Liver (tissue), 3 donors: ENCODE measurements at regions not wholly inside any gene's neighbourhood (a gene's known extent, or its start where the extent isn't known, plus 50 kb on each side); places are given as distances from the start of the nearest gene placed in this dataset.

Source experiments
- CTCF ChIP-seq: fragments of 150-350 bp; IDR thresholded peaks from 2 replicates; pipeline ENCODE4 v1.5.1; 2017; ENCODE audit warnings: improper control_type of control experiment, low read depth, low read length; ENCODE audit not compliant: missing input control
- GABPA ChIP-seq, 2 donors: IDR thresholded peaks in 1 of 2; conservative IDR thresholded peaks in 1 of 2; 2 replicates each; pipeline ENCODE4 v1.6.1; 2016; ENCODE audit warnings: antibody characterized with exemption in 2 of 2, mild to moderate bottlenecking in 1 of 2, moderate library complexity in 1 of 2
- HNF4A ChIP-seq, 2 donors: conservative IDR thresholded peaks; 2 replicates each; pipeline ENCODE4 v1.6.1; 2016; ENCODE audit warnings: antibody characterized with exemption in 2 of 2, mild to moderate bottlenecking in 2 of 2
- HNF4G ChIP-seq: IDR thresholded peaks from 2 replicates; pipeline ENCODE4 v1.6.1; 2016; ENCODE audit warnings: antibody characterized with exemption
- JUND ChIP-seq, 2 donors: IDR thresholded peaks; 2 replicates each; pipeline ENCODE4 v1.6.1; 2016; ENCODE audit warnings: antibody characterized with exemption in 2 of 2
- MAX ChIP-seq: IDR thresholded peaks from 2 replicates; pipeline ENCODE4 v1.6.1; 2016; ENCODE audit warnings: antibody characterized with exemption
- RAD21 ChIP-seq, 2 donors: IDR thresholded peaks; 2 replicates each; pipeline ENCODE4 v1.6.1; 2016; ENCODE audit warnings: antibody characterized with exemption in 2 of 2, mild to moderate bottlenecking in 2 of 2
- SP1 ChIP-seq: IDR thresholded peaks from 2 replicates; pipeline ENCODE4 v1.6.1; 2018; ENCODE audit warnings: antibody characterized with exemption, mild to moderate bottlenecking
- TAF1 ChIP-seq: conservative IDR thresholded peaks from 2 replicates; pipeline ENCODE4 v1.6.1; 2016; ENCODE audit warnings: antibody characterized with exemption, mild to moderate bottlenecking
- ZBTB33 ChIP-seq: IDR thresholded peaks from 2 replicates; pipeline ENCODE4 v1.6.1; 2016; ENCODE audit warnings: antibody characterized with exemption
- donor health status: healthy.
- donor health status: healthy.

GRCh38 chr2:180707175-180707883, 273.1 kb upstream of the UBE2E3 start:
- TF ChIP-seq CTCF: no peak
- no peak for TF ChIP-seq MAX
- no peak for TF ChIP-seq HNF4G
- no peak for TF ChIP-seq TAF1
- no peak for TF ChIP-seq HNF4A (conservative IDR thresholded peaks at IDR 0.05)
- no peak for TF ChIP-seq RAD21 (IDR thresholded peaks at IDR 0.05)
- TF ChIP-seq ZBTB33: no peak
- no peak for TF ChIP-seq JUND (IDR thresholded peaks at IDR 0.05)
- TF ChIP-seq GABPA (IDR thresholded peaks at IDR 0.05 in 1 of 2, conservative IDR thresholded peaks at IDR 0.05 in 1 of 2): no peak
- no peak for TF ChIP-seq SP1
